ENCODE measurements at regions not wholly inside any gene's neighbourhood (a gene's known extent, or its start where the extent isn't known, plus 50 kb on each side); places are given as distances from the start of the nearest gene placed in this dataset.

- DNase-seq: no peak
Measured at GRCh38 chr18:41022484-41022883, 932.5 kb upstream of the PIK3C3 start.

DNA sequence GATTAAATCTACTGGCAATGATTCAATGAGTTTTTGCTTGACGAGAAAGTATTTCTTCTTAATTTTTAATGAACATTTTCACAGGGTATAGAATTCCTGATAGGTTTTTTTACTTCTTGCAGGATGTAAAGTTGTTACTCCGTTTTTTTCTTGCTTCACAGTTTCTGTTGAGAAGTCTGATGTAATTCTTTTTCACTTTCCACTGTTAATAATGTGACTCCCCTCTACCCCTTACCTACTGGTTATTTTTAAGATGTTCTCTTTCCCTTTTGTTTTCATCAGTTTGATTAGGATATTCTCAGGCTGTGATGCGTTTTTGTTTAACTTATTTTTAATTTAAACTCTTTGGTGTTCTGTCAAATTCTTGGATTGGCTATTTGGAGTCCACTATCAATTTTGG is 933.9 kb upstream of the PIK3C3 start:
- no peak for DNase-seq

- no peak for DNase-seq
Measured at GRCh38 chr18:41012194-41012593, 942.8 kb upstream of the PIK3C3 start.

- no peak for DNase-seq
Measured at GRCh38 chr18:41009926-41010325, 945.1 kb upstream of the PIK3C3 start.

DNA sequence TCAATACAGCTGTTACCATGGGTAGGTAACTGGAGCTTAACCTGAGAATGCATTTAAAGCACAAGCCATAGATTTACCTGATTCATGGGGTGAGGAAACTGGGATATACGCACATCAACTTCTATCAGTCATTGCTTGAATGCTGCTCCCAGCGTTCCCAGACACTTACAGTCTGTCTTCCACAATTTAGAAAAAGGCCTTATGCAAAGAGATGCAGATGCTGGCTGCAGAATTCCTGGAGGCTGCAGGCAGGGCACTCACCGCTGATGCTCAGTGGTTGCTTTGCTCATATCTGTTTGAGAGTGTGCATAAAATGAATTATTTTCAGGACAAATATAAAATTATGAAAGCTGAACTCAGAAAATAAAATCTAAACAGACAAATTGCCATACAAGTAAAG is 950.7 kb upstream of the PIK3C3 start:
- no peak for DNase-seq

- no peak for DNase-seq
Measured at GRCh38 chr18:40995529-40995928, 959.5 kb upstream of the PIK3C3 start.

DNA sequence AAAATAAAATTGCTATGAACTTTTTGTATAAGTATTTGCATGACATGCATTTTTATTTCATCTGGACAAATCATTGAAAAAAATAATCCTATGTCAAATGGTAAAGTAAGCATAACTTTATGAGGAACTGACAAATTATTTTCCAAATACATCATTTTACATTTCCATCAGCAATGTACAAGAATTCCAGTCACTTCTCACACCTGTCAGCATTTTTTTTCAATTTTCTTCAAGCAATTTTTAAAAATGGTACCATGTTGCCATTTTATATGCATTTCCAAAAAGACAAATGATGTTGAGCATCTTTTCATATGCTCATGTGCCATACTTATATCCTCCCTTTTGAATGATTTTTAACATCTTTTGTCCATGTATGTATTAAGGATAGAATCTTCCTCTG is 961.7 kb upstream of the PIK3C3 start:
- no peak for DNase-seq

DNA sequence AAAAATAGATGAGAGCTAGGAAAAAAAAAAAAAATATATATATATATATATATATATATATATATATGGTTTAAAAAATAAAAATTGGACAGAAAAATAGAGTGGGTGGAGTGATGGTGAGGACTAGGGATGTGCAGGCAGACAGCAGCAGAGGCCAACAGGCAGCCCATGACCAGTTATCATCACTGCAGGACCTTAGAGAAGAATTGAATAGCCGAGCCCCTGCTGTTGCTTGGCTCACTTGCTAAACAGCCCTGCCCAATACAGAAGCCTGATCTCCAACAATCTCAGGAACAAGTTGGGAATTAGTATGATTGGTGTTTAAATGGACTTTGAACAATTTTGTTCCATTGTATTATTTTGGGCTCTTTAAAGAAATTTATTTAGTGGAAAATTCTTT is 967.5 kb upstream of the PIK3C3 start:
- DNase-seq: no peak

DNA sequence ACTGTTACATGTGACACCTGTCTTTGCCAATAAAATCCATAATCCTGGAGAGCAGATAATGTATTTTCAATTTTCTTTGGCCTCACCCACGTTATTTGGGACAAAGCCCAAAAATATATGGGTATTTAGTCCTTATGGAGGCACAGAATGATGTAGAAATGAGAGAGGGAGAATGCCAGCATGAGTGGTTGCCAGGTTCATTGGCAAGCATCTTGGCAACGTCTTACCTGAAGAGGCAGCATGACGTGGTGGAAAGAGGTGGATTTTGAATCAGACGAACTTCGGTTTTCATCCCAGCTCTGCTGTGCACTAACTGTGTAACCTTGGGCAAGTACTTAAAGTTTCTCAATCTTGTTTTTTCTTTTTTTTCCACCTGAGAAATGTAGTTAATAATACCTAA is 969.6 kb upstream of the PIK3C3 start:
- DNase-seq: no peak

DNA sequence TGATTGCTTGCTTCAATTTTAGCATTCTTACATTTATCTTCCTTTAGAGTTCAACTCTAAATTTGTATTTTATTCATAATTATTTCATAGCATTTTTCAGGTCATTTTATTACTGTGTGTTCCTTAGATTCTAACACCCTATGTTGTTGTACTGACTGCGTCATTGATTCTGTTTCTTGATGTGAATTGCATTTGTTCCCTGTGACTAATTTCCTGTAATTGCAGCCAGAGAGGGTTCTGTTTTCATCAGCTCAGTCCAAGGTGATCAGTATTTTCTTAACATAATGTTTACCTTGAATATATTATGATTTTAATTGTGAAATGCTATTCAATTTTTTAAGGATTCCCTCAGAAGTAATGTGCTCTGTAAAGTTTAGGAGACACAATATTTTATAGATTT is 970.2 kb upstream of the PIK3C3 start:
- no peak for DNase-seq

GRCh38 chr18:40983835-40984234 is 971.2 kb upstream of the PIK3C3 start:
- DNase-seq: no peak

DNA sequence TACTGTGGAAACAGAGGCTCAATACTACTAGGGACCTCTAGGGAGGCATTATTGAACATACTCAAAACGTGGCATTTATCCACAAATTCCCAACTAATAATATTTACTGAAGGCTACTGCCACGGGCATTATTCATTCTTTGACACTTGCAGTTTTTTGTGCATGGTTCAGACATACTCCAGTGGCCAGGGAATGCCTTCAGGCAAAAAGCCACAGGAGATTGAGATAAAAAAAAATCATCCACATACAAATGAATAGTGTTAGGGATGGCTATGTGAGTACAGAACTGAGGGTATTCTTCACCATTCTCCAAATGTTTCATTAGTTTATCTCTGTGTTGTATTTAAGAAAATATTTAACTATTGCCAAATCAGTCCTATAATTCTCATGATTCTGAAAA is 974.9 kb upstream of the PIK3C3 start:
- no peak for DNase-seq

DNA sequence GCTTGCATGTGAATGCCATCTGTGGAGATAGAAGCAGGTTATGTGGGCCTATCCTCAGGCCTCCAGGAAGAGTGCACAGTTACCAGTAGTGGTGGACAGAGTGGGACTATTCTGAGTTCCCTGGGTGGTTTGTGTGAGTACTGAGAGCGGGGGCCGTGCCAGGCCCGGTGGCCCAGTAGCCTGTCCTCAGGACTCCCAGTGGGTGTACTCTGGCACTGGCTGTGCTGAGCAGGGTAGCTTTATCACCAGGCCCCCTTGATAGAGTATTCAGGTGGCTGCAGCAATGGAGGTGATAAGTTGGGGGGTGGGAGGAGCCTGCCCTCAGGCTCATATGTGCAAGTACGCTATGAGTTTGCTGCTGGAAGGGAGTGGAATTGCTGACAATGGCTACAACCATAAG is 979.0 kb upstream of the PIK3C3 start:
- no peak for DNase-seq

GRCh38 chr18:40974448-40974847 is 980.6 kb upstream of the PIK3C3 start:
- no peak for DNase-seq

- DNase-seq: no peak
Measured at GRCh38 chr18:40962784-40963183, 992.2 kb upstream of the PIK3C3 start.

- no peak for DNase-seq
Measured at GRCh38 chr18:40957533-40958070, 997.4 kb upstream of the PIK3C3 start.

GRCh38 chr18:40956213-40956612 is 998.8 kb upstream of the PIK3C3 start:
- no peak for DNase-seq

DNA sequence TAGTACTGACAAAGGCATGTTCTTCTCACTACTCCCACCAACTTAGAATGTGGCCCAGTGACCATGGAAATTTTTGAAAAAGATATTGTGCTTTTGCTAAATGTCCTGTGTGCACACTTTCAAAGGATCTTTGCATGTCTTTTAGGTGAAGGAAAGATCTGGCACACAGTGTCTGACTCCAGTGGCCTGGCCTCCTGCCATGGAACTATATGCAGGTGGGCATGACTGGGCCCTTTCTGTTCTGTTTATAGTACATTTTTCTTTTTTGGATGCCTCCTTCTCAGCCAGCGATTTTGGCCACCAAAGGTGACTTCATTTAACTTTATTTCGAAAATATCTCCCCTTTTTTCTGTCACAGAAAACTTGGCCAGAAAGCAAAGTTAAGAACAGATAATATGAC is 999.7 kb upstream of the PIK3C3 start:
- no peak for DNase-seq

DNA sequence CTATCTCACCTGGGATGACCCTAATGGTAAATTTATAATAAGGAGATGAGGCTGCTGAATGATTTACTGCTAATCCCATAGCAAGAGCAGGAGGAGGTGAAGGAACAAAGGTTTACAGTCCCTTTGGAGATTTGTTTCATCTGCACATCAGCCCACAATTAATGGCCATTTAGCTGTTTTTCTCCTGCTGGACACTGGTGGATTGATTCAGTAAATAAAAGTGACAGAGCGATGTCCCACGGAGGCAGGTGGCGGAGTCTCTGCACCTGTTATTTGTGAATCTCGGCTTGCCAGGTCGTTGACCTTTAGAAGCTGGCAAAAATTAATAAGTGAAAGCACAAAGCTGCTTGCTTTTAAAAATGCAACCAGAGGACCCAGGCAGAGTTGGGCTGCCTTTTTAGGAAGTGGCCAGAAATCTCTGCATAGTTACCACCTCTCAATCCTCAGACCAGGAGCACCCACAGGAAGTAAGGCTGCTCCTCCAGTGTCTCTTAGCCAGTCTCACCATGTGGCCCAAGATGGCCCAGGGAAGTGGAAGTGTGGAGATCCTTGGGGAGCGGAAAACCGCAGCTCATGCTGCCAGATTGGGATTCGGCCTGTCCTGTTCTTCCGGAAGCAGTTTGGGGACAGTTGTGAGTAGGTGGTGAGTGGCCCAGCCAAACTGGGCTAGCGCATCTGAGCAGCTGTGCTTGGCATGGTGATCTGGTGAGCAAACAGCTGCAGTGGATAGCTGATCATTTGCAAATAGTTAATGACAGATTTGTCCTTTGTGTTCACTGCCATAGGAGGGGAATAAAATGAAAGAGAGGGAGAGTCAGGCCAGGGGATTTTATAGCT is 1005.7 kb upstream of the PIK3C3 start:
- no peak for DNase-seq

GRCh38 chr18:40944576-40944975 is 1010.5 kb upstream of the PIK3C3 start:
- no peak for DNase-seq

- DNase-seq: no peak
Measured at GRCh38 chr18:40939656-40940515, 1015.1 kb upstream of the PIK3C3 start.

DNA sequence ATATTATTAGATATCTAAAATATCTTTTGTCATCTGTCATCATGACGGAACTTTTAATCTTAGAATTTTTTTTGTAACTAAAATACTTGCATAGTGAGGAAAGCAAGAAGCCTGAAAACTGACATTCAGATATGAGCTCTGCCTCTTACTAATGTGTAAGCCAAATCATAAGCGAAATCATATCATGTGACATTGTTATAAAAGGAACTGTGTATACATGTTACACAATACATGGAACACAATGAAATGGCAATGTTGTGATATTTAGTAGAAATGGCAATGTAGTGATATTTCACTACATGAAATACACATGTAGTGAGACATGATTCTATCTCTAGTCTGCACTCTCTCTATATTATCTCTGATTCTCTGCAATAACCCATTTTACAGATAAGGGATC is 1016.4 kb upstream of the PIK3C3 start:
- DNase-seq: no peak

DNA sequence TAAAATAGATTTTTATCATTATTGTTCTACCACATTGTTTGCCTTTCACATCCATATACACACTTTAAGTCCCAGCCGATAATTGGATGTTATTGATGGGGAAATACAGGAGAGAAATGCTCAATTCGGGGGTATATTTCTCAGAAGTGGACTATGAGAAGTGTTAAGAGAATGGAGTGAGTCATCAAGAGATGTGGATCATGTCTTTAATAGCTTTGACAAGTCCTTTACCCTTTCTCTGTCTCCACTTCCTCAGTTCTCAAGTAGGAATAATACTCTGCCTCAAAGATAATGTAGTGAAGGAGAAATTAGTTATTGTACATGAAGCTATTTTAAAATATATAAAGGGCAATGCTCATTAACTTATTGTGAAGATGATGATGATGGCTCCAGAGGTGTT is 1017.6 kb upstream of the PIK3C3 start:
- DNase-seq: no peak

DNA sequence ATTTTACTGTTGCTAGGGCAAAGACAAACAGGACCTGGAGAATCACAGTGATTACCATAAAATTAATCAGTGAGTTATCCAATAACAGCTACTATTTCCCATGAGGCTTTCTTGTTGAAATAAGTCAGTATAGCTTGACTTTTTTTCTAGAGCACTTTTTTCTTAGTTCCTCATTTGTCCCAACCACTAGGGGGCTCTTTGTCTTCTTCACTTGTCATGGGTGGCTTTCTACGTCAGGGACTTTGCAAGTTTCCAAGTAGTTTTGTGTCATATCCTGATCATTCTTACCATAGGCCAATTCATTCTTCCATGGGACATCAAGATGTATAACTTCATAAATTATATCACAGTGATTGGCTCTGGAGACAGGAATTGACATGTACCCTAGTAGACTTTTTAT is 1019.6 kb upstream of the PIK3C3 start:
- no peak for DNase-seq

Data from NCI-H1694 (cell line).